HG03039 (cell line): ENCODE measurements at regions not wholly inside any gene's neighbourhood (a gene's known extent, or its start where the extent isn't known, plus 50 kb on each side); places are given as distances from the start of the nearest gene placed in this dataset.
"Not testable (repeated sequence)": the region's sequence is repeated elsewhere in the genome, so short reads cannot be mapped to it uniquely, and the experiment has no call there.

Source experiments
- ATAC-seq: cut with Tn5 transposase; IDR thresholded peaks from one replicate; pipeline ENCODE4 v1.9.1; 2021; ENCODE audit warnings: mild to moderate bottlenecking, moderate library complexity; ENCODE audit not compliant: unreplicated experiment

DNA sequence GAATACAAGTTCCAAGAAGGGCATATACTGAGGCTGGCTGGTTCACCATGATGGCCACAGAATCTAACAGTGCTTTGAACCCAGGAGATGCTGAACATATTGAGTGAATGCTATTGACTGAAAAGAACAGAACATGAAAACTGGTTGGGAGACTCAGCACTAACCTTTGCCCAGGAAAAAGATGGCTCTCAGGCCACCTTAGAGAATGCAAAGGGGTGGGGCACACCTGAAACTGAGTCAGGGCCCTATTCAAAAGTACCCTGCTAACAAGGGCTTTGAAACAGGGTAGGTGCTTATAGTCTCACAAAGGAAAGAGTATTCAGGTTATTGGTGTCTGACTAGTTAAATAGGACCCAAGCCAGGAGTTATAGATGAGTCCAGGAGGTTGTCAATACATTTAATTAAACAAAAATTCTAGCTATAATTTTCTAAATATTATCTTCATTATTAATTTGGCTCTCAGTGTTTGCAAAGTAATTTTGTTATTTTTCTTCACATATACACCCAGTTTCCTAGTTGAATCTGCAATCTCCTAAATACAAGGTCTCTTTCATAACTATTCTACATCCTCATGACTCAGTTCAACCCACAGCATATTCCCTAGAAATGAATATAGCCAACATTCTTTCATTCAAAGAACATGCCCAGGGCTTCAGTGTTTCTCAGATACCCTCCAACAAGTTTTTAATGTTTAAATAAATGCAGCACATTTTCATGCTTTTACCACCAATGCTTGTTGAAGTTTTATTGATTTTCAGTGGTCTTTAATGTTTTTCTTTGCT, 144.2 kb upstream of the RAPGEF2 start:
- no peak for ATAC-seq

DNA sequence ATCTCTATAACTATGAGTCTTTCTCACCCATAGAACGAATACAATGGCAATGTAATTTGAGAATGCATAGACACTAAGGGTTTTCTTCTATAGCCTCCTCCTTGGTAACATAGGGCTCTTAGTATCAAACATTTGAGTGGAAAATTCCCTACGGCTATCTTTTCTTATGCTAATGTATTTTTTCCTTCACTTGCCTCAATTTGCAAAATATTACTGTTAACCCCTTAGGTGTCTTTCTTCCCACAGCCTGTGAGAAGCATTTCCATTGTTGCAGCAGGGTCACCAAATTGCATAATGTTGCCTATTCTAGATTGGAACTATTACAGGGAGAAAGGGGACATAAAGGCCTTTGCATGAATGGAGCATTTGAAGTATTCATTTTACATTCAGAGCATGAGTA, 140.5 kb upstream of the RAPGEF2 start:
- no peak for ATAC-seq

DNA sequence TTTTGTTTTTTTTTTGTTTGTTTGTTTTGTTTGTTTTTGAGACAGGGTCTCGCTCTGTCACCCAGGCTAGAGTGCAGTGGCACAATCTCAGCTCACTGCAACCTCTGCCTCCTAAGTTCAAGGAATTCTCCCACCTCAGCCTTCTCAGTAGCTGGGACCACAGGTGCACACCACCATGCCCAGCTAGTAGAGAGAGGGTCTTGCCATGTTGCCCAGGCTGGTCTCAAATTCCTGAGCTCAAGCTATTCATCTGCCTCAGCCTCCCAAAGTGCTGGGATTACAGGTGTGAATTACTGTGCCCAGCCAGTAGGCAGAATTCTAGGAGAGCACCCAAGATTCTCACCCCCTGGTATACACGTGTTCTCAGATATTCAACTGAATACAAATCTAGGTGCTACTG, 139.6 kb upstream of the RAPGEF2 start:
- ATAC-seq, result not testable (repeated sequence)

GRCh38 chr4:158964114-158964727, 138.7 kb upstream of the RAPGEF2 start:
- ATAC-seq, result no peak

GRCh38 chr4:158964728-158965124, 138.2 kb upstream of the RAPGEF2 start:
- no peak for ATAC-seq

DNA sequence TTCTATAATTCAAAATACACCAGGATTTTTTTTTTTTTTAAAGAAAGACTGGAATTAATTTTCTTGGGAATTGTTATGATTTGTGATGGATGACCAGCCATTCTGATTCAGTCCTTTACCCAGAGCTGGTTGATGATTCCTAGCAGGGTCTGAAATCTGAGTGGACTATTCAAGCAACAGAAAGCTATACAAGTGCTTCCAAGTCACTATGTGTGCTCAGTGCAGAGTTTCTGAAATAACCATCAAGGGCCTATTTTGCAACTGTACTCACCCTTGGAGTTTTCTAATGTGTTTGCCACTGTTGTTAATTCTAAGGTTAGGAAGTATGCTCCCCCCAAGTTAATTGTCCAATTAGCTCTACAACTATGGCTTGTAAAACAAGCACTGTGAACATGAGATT, 137.7 kb upstream of the RAPGEF2 start:
- no peak for ATAC-seq

DNA sequence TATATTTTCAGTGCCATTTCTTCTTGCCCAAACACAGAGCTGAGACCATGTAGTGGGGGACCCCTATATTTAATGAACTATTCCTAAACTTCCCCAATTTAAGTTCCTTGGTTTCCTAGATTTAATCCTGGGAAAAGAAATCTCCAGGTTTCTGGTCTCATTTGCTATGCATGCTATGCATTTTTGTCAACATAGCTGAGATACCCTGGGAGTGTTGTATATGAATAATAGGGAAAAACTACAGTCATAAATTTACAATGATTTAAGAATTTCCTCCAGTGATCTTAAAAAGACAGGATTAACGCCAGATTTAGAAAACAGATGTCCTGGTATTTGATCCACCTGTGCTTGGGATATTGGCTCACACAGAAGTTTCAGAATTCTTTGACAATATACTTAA, 136.8 kb upstream of the RAPGEF2 start:
- no peak for ATAC-seq

DNA sequence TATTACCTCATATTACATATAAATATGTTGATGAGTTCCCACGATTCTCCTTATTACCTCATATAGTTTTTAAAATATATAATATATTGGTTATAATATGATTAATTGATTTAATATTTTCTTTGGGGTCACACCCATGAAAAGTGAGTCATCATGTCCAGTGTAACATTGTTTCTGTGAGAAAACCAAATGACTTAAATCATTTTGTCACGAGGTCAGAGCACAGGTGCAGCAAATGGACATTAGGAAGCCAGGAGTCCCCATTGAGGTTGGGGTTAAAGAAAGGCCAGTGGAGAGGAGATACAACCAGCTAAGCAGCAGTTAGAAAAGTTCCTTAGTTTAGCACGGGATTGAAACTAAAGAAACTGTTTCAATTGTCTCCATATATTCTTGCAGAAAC, 133.9 kb upstream of the RAPGEF2 start:
- ATAC-seq, result no peak

DNA sequence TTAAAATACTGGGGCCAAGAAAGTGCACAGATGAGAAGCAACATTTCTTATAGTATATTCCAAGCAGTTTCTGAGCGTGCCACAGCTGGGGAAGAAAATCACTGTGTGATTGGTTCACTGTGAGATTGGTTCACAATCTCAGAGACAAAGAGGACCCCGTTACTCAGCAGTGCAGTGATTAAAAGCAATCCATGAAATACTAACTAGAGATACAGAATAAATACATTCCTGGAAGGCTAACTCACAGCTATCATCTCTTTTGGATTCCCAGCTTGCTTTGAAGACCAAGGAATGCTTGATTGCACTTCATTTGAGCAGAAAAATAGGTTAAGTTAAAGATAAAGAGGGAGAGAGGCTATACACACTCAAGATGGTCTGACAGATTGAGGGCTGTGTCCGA, 132.1 kb upstream of the RAPGEF2 start:
- ATAC-seq, result no peak

DNA sequence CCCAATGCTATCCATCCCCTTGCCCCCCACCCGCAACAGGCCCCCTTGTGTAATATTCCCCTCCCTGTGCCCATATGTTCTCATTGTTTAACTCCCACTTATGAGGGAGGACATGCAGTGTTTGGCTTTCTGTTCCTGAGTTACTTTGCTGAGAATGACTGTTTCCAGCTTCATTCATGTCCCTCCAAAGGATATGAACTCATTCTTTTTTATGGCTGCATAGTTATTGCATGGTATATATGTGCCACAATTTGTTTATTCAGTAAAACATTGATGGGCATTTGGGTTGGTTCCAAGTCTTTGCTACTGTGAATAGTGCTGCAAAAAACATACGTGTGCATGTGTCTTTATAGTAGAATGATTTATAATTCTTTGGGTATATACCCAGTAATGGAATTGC, 128.4 kb upstream of the RAPGEF2 start:
- not testable (repeated sequence) for ATAC-seq

DNA sequence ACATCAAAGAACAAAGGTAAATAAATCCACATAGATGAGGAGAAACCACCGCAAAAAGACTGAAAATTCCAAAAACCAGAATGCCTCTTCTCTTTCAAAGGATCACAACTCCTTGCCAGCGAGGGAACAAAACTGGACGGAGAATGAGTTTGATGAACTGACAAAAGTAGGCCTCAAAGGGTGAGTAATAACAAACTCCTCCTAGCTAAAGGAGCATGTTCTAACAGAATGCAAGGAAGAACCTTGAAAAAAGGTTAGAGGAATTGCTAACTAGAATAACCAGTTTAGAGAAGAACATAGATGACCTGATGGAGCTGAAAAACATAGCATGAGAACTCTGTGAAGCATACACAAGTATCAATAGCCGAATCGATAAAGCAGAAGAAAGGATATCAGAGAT, 122.2 kb upstream of the RAPGEF2 start:
- ATAC-seq, result not testable (repeated sequence)

GRCh38 chr4:158991534-158992155, 111.2 kb upstream of the RAPGEF2 start:
- no peak for ATAC-seq

DNA sequence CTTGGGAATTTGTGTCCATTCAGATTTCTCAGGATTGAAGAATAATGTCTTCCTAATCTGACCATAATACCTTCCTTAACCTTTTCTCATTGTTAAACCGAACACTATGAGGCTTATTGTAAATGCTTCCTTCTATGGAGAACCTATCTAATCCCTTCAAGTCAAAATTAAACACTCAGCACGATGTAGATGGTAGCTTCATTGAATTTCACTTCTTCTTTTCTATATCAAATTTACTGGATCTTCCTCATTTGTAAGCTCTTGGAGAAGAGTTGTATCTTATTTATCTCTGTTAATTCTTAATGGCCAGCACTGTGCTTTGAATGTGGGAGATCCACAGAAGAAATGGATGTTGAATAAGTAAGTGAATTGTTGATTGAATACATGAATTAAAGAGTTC, 109.0 kb upstream of the RAPGEF2 start:
- no peak for ATAC-seq

DNA sequence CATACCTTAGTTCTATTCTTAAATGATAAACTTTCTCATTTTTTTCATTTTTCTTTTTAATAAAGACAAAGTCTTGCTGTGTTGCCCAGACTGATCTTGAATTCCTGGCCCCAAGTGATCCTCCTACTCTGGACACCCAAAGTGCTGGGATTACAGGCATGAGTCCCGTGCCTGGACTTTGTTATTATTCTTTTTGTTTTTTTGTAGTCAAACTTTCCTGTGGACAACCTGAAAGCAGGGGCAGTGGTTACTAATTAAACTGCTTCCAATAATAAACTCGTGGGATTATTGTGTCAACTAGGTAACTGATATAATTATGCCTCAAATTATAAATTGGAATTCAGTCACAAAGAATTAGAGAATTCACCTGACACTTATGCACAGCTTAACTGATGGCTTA, 107.8 kb upstream of the RAPGEF2 start:
- no peak for ATAC-seq

DNA sequence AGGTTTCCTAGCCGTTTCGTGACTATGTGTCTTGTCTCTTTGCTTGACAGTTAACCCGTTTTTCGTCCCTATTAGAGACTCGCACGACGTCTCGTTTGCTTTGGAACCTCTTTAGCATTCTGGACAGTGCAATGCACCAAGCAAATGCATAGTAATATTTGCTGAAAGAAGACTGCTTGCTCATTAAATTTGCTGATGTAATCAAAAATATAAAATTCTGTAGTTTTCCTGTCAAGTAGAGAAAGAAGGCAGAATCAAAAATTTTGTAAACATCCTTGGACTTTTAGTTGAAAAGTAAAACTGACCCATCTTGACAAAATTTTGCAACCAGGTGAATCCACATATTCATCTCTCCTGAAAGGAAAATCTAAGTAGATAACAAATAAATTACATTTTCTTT, 106.9 kb upstream of the RAPGEF2 start:
- no peak for ATAC-seq

DNA sequence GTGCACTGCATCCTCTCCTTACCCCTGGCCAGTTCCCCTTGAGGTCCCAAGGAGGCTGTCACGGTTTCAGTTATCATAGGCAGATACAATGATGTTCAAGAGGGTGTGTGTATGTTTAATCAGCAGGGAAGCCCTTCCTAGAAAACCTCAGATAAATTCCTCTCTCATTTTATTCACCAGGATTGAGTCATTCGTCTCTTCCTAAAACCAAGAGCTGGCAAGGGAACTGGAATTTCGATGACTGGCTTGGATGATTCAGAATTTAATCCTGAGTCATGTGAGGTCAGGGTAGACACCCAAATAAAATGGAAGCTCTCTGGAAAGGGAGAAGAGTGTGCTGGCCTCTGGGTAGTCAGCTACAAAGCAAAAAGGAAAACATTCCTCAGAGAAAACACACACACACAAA, 106.2 kb upstream of the RAPGEF2 start:
- ATAC-seq, result no peak

DNA sequence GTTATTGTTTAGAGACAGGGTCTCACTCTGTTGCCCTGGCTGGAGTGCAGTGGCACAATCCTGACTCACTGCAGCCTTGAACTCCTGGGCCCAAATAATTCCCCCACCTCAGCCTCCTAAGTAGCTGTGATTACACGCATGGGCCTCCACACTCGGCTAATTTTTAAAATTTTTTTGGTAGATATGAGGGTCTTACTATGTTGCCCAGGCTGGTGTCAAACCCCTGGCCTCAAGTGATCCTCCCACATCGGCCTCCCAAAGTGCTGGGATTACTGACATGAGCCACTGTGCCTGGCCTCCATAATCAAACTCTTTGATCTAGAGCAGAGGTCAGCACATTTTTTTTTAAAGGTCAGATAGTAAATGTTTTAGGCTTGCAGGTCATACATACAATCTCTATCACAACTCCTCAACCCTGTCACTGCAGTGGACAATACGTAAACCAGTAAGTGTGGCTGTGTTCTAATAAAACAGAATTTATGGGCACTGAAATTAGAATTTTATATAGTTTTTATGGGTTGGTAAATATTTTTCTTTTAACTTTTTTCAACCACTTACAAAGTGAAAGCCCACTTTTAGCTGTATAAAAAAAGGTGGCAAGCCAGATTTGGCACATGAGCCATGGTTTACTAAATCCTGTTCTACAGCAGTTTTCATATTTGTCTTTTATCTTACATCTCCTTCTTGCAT, 105.1 kb upstream of the RAPGEF2 start:
- ATAC-seq, result no peak

DNA sequence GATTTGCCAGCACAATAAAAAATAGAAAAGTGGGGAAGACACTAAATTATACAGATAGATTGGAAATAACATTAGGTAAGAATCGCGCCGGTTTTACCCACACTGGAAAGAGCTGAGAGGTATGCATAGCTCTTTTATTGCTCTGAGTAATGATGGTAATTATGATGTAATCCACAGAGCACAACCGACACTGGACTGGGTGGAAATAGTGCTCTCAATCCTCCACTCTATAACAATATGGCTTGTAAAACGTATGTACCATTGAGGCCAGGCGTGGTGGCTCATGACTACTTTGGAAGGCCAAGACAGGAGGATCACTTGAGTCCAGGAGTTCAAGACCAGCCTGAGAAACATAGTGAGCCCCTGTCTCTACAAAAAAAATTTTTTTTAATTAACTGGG, 104.3 kb upstream of the RAPGEF2 start:
- ATAC-seq, result no peak

DNA sequence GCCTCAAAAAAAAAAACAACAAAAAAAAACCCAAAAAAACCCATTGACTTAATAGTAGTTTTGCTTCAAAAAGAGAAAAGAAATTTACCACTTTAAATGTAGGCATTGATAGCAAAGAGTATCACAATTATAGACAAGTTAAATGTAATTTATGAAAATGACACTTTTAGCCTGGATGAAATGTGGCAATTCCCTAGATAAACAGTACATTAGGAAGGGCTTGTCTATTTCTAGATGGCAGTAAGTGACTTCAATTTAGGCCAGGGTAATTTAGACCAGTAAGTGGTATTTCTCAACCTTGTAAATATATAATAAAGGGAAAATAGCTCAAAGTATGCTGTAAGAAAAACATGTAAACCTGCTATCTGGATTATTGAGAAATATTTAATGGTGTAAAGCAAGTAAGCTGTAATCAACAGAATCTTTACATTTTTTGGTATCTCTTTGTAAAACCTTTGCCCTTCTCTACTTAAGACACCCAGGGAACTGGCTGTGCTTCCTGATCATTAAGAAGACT, 103.7 kb upstream of the RAPGEF2 start:
- no peak for ATAC-seq

DNA sequence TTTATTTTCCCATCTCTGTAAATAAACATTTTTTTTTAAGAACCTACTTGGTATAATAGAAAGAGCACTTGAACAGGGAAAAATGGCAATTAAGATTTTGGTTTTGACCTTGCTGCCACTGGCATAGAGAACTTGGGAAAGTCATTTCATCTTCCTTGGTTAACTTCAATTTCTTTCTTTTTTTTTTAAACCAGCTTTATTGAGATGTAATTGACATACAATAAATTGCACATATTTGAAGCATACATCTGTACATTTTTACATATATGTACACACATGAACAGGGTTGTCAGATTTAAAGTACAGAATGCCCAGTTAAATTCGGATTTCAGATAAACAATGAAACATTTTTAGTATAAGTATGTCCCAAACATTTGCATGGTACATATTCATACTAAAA, 103.0 kb upstream of the RAPGEF2 start:
- no peak for ATAC-seq

- ATAC-seq, result no peak
Measured at GRCh38 chr4:159002950-159003349, 99.9 kb upstream of the RAPGEF2 start.
